ENCODE measurements at regions not wholly inside any gene's neighbourhood (a gene's known extent, or its start where the extent isn't known, plus 50 kb on each side); places are given as distances from the start of the nearest gene placed in this dataset.

GRCh38 chr2:123644053-123644452, 381.0 kb upstream of the CNTNAP5 start:
- Mint-ChIP-seq H3K4me3 (no peak overlapping the region), H3K4me1 (no peaks in the 10 kb centered on the region), H3K36me3 (ENCODE audit: low read depth) (no peaks in the 10 kb centered on the region), H3K9me3 (no peaks in the 10 kb centered on the region), H3K27ac (no peak overlapping the region), H3K27me3 (ENCODE audit: low read depth) (no peaks in the 10 kb centered on the region)
- no peak for TF ChIP-seq CTCF (IDR thresholded peaks at IDR 0.05; ENCODE audit: unreplicated experiment in 3 of 3)

GRCh38 chr2:123648016-123648415, 377.1 kb upstream of the CNTNAP5 start:
- Mint-ChIP-seq H3K4me3 (no peak overlapping the region), H3K9me3 (no peaks in the 10 kb centered on the region), H3K27ac (no peak overlapping the region), H3K4me1 (no peaks in the 10 kb centered on the region), H3K36me3 (ENCODE audit: low read depth) (no peaks in the 10 kb centered on the region), H3K27me3 (ENCODE audit: low read depth) (no peaks in the 10 kb centered on the region)
- no peak for TF ChIP-seq CTCF (IDR thresholded peaks at IDR 0.05; ENCODE audit: unreplicated experiment in 3 of 3)

- H3K27me3 Mint-ChIP-seq (ENCODE audit: low read depth), result no peaks in the 10 kb centered on the region
- TF ChIP-seq CTCF (IDR thresholded peaks at IDR 0.05; ENCODE audit: unreplicated experiment in 3 of 3), result no peak
- no peaks in the 10 kb centered on the region for H3K36me3 Mint-ChIP-seq (ENCODE audit: low read depth)
- no peak overlapping the region for H3K4me3 Mint-ChIP-seq
- no peaks in the 10 kb centered on the region for H3K9me3 Mint-ChIP-seq
- H3K4me1 Mint-ChIP-seq, result no peaks in the 10 kb centered on the region
- H3K27ac Mint-ChIP-seq, result no peak overlapping the region
Observed at GRCh38 chr2:123648956-123649355, 376.1 kb upstream of the CNTNAP5 start.

- no peak for TF ChIP-seq CTCF (IDR thresholded peaks at IDR 0.05; ENCODE audit: unreplicated experiment in 3 of 3)
- no peak overlapping the region for H3K4me3 Mint-ChIP-seq
- peaks cover 7% of the 10 kb centered on the region for H3K4me1 Mint-ChIP-seq
- H3K36me3 Mint-ChIP-seq (ENCODE audit: low read depth), result no peaks in the 10 kb centered on the region
- no peaks in the 10 kb centered on the region for H3K27me3 Mint-ChIP-seq (ENCODE audit: low read depth)
- no peaks in the 10 kb centered on the region for H3K9me3 Mint-ChIP-seq
- no peak overlapping the region for H3K27ac Mint-ChIP-seq
Observed at GRCh38 chr2:123651151-123651550, 373.9 kb upstream of the CNTNAP5 start.

GRCh38 chr2:123652320-123652719, 372.8 kb upstream of the CNTNAP5 start:
- H3K27ac Mint-ChIP-seq, result no peak overlapping the region
- no peaks in the 10 kb centered on the region for H3K36me3 Mint-ChIP-seq (ENCODE audit: low read depth)
- H3K9me3 Mint-ChIP-seq, result no peaks in the 10 kb centered on the region
- no peak for TF ChIP-seq CTCF (IDR thresholded peaks at IDR 0.05; ENCODE audit: unreplicated experiment in 3 of 3)
- no peak overlapping the region for H3K4me3 Mint-ChIP-seq
- no peaks in the 10 kb centered on the region for H3K27me3 Mint-ChIP-seq (ENCODE audit: low read depth)
- peaks cover 7% of the 10 kb centered on the region for H3K4me1 Mint-ChIP-seq

- H3K27me3 Mint-ChIP-seq (ENCODE audit: low read depth), result peaks cover 6% of the 10 kb centered on the region
- H3K4me3 Mint-ChIP-seq, result no peak overlapping the region
- H3K36me3 Mint-ChIP-seq (ENCODE audit: low read depth), result no peaks in the 10 kb centered on the region
- no peak for TF ChIP-seq CTCF (IDR thresholded peaks at IDR 0.05; ENCODE audit: unreplicated experiment in 3 of 3)
- no peak overlapping the region for H3K27ac Mint-ChIP-seq
- H3K9me3 Mint-ChIP-seq, result peaks cover 12% of the 10 kb centered on the region
- peaks cover 7% of the 10 kb centered on the region for H3K4me1 Mint-ChIP-seq
Observed at GRCh38 chr2:123656590-123656989, 368.5 kb upstream of the CNTNAP5 start.
